Progenitor cell of endocrine pancreas (in vitro differentiated cells): ENCODE measurements at regions not wholly inside any gene's neighbourhood (a gene's known extent, or its start where the extent isn't known, plus 50 kb on each side); places are given as distances from the start of the nearest gene placed in this dataset.

Experiments used
- DNase-seq: peaks from one replicate; pipeline ENCODE4 v3.0.0; 2021; ENCODE audit warnings: low spot score; ENCODE audit not compliant: unreplicated experiment
- H3K27ac Mint-ChIP-seq: 2 replicates; pipeline ENCODE4 v1.8.0; 2021; ENCODE audit warnings: mild to moderate bottlenecking, moderate library complexity, mixed read lengths
- H3K27me3 Mint-ChIP-seq: 2 replicates; pipeline ENCODE4 v1.8.0; 2021; ENCODE audit warnings: mixed read lengths
- H3K36me3 Mint-ChIP-seq: 2 replicates; pipeline ENCODE4 v1.8.0; 2022; ENCODE audit warnings: mixed read lengths; ENCODE audit not compliant: insufficient read depth
- H3K4me1 Mint-ChIP-seq: 2 replicates; pipeline ENCODE4 v1.8.0; 2021; ENCODE audit warnings: low read depth, mixed read lengths
- H3K4me3 Mint-ChIP-seq: 2 replicates; pipeline ENCODE4 v1.8.0; 2021; ENCODE audit warnings: low read depth, mild to moderate bottlenecking, moderate library complexity, mixed read lengths
- H3K9me3 Mint-ChIP-seq: 2 replicates; pipeline ENCODE4 v1.8.0; 2021; ENCODE audit warnings: low read depth, mixed read lengths
- CTCF ChIP-seq: fragments of 200-600 bp; sonication (generic); IDR thresholded peaks from one replicate; pipeline ENCODE4 v1.5.0; 2021; ENCODE audit warnings: antibody characterized with exemption, mild to moderate bottlenecking; ENCODE audit not compliant: unreplicated experiment

DNA sequence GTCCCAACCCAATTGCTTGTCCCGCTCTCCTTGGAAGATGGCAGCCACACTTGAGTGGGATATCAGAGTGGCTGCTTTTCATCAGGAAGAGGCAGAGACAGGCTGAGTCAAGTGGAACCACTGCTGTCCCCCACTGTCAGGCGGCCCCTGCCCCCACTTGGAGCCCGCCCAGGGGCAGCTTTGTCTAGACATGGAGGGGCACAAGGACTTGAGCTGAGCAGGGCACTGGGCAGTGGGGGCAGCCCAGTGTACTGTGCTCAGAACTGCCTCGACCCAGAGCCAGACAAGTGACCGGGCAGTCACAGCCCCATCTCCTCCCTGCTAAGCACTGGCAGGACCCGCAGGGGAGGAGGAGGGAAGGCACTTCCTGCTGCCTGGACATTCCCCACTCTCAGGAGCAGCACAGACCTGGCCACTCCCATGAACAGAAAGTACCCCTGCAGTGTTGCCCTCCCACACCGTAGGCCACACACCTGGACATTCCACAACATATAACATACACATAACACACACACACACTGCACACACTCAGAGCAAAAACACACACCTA lies 91.0 kb downstream of the MRPL36 start:
- no peak overlapping the region for H3K27ac Mint-ChIP-seq
- peaks cover 13% of the 10 kb centered on the region for H3K27me3 Mint-ChIP-seq
- DNase-seq, result no peak
- peaks cover 12% of the 10 kb centered on the region for H3K4me1 Mint-ChIP-seq
- no peak for TF ChIP-seq CTCF
- H3K4me3 Mint-ChIP-seq, result no peak overlapping the region
- no peaks in the 10 kb centered on the region for H3K9me3 Mint-ChIP-seq
- no peaks in the 10 kb centered on the region for H3K36me3 Mint-ChIP-seq

DNA sequence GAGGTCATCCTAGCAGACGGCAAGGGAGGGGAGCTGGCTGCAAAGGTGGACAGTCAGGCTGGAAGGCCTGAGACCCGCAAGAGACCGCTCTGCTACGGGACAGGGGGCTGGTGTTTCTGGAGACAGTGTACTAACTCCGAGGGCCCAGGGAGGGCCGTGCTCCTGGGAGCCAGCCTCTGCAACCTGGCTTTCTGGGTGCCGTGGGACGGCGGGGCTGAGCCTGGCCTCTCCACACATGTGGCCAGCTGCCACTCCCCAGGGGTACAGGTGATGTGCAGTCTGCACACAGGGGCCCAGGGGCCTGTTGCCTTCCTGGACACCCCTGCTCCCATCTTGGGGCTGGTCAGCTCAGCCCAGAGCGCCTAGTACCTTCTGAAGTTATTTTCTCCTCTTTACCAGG lies 92.2 kb downstream of the MRPL36 start:
- H3K4me3 Mint-ChIP-seq, result no peak overlapping the region
- DNase-seq, result no peak
- H3K4me1 Mint-ChIP-seq, result peaks cover 12% of the 10 kb centered on the region
- H3K27ac Mint-ChIP-seq, result no peak overlapping the region
- no peaks in the 10 kb centered on the region for H3K36me3 Mint-ChIP-seq
- no peaks in the 10 kb centered on the region for H3K9me3 Mint-ChIP-seq
- peaks cover 23% of the 10 kb centered on the region for H3K27me3 Mint-ChIP-seq
- TF ChIP-seq CTCF, result no peak

DNA sequence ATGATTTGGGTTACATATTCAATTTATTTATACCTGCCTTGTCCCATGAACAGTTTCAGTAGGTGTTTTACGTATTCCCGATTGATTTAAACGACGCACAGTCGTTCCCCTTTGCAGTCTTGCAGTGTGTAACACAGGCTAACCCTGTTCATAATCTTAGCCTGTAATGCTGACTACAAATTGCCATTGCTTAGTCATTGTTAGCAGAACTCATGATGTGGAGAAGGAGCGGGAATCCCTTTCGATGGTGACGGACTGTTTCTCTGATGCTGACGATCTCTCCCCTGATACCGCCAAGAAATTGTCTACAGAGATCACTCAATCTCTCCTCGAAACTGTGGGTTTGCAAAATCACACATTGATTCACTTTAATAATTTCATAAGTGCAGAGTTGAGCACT lies 93.2 kb downstream of the MRPL36 start:
- Mint-ChIP-seq H3K27me3 (peaks cover 23% of the 10 kb centered on the region), H3K9me3 (no peaks in the 10 kb centered on the region), H3K4me1 (peaks cover 12% of the 10 kb centered on the region), H3K27ac (no peak overlapping the region), H3K4me3 (no peak overlapping the region), H3K36me3 (no peaks in the 10 kb centered on the region)
- DNase-seq, result no peak
- no peak for TF ChIP-seq CTCF

GRCh38 chr5:1706021-1706420 lies 93.6 kb downstream of the MRPL36 start:
- H3K9me3 Mint-ChIP-seq, result no peaks in the 10 kb centered on the region

GRCh38 chr5:1704676-1705075 lies 95.0 kb downstream of the MRPL36 start:
- DNase-seq, result no peak
- H3K4me1 Mint-ChIP-seq, result peaks cover 10% of the 10 kb centered on the region
- H3K36me3 Mint-ChIP-seq, result no peaks in the 10 kb centered on the region
- no peak for TF ChIP-seq CTCF
- peaks cover 23% of the 10 kb centered on the region for H3K27me3 Mint-ChIP-seq
- H3K27ac Mint-ChIP-seq, result no peak overlapping the region
- H3K4me3 Mint-ChIP-seq, result no peak overlapping the region
- peaks cover 3% of the 10 kb centered on the region for H3K9me3 Mint-ChIP-seq

More at GRCh38 chr5:1706021-1706420, 93.6 kb downstream of the MRPL36 start:
- Mint-ChIP-seq H3K27ac (no peak overlapping the region), H3K4me1 (peaks cover 12% of the 10 kb centered on the region), H3K4me3 (no peak overlapping the region), H3K27me3 (peaks cover 23% of the 10 kb centered on the region), H3K36me3 (no peaks in the 10 kb centered on the region)
- no peak for TF ChIP-seq CTCF
- no peak for DNase-seq
